ENCODE measurements at regions not wholly inside any gene's neighbourhood (a gene's known extent, or its start where the extent isn't known, plus 50 kb on each side); places are given as distances from the start of the nearest gene placed in this dataset.
"Not testable (repeated sequence)": the region's sequence is repeated elsewhere in the genome, so short reads cannot be mapped to it uniquely, and the experiment has no call there.

DNA sequence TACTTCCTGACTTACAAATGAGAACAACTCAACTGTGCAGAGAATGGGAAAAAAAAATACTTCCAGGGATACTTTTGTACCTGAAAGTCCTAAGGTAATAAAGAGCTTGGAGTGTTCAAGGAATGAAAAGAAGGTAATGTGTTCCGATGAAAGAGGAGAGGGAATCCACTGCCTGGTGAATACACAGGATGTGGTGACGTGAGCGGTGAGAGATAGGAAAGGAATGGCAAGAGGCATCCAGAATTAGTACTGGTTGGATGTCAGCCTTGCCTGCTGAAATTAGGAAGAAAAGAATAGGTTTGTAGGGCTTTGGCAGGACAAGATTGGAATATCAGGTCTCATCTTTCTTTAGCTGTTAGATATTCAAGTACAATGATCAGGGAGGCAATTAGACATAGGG, 347.7 kb downstream of the POM121L12 start:
- DNase-seq (ENCODE audit: low read depth, low spot score), result no peak
- Histone ChIP-seq H3K9ac (ENCODE audit: insufficient read length, low read depth) (no peak overlapping the region), H3K4me1 (ENCODE audit: insufficient read depth, insufficient read length) (no peaks in the 10 kb centered on the region), H3K36me3 (ENCODE audit: insufficient read depth, insufficient read length, low read length) (no peaks in the 10 kb centered on the region), H3K4me3 (ENCODE audit: insufficient read length, low read depth) (no peak overlapping the region), H3K9me3 (ENCODE audit: insufficient read depth, low read length) (no peaks in the 10 kb centered on the region), H3K27me3 (ENCODE audit: insufficient read depth, insufficient read length) (no peaks in the 10 kb centered on the region)
- TF ChIP-seq ZNF274 (IDR thresholded peaks at IDR 0.05; ENCODE audit: low read depth, low read length) (no peak), SUZ12 (IDR thresholded peaks at IDR 0.05; ENCODE audit: extremely low read depth, insufficient read depth, insufficient read length) (no peak), YY1 (IDR thresholded peaks at IDR 0.05; ENCODE audit: insufficient read depth, insufficient read length) (no peak)

DNA sequence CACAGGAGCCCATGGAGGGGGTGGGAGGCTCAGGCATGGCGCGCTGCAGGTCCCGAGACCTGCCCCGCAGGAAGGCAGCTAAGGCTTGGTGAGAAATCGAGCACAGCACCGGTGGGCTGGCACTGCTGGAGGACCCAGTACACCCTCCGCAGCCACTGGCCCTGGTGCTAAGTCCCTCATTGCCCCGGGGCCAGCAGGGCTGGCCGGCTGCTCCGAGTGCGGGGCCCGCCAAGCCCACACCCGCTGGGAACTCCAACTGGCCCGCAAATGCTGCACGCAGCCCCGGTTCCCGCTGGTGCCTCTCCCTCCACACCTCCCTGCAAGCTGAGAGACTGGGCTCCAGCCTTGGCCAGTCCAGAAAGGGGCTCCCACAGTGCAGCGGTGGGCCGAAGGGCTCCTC, 349.8 kb downstream of the POM121L12 start:
- not testable (repeated sequence) for DNase-seq (ENCODE audit: low read depth, low spot score); H3K4me3 ChIP-seq (ENCODE audit: insufficient read length, low read depth); H3K4me1 ChIP-seq (ENCODE audit: insufficient read depth, insufficient read length); H3K9ac ChIP-seq (ENCODE audit: insufficient read length, low read depth); H3K27me3 ChIP-seq (ENCODE audit: insufficient read depth, insufficient read length); H3K36me3 ChIP-seq (ENCODE audit: insufficient read depth, insufficient read length, low read length); H3K9me3 ChIP-seq (ENCODE audit: insufficient read depth, low read length)

DNA sequence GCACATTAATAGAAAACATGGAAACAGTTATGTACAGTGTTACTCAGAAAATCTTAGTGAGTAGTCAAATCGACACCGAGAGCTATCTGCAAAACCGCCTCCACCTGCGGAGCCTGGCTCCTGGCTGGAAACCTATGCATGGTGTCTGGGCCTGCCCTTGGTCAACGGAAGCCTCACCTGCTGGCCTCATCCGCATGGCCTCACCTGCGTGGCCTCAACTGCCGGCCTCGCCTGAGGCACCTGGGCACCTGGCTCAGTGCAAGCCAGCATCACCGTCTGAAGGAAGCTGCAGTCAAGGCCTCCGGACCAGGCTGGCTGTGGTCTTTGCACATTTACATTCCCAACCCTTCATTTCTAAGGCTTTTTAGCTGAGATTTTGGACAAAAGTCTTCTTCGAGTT, 352.1 kb downstream of the POM121L12 start:
- Histone ChIP-seq H3K4me1 (ENCODE audit: insufficient read depth, insufficient read length) (no peaks in the 10 kb centered on the region), H3K27me3 (ENCODE audit: insufficient read depth, insufficient read length) (no peaks in the 10 kb centered on the region), H3K9ac (ENCODE audit: insufficient read length, low read depth) (no peak overlapping the region), H3K4me3 (ENCODE audit: insufficient read length, low read depth) (no peak overlapping the region), H3K36me3 (ENCODE audit: insufficient read depth, insufficient read length, low read length) (no peaks in the 10 kb centered on the region), H3K9me3 (ENCODE audit: insufficient read depth, low read length) (no peaks in the 10 kb centered on the region)
- no peak for DNase-seq (ENCODE audit: low read depth, low spot score)
- no peak for TF ChIP-seq YY1 (IDR thresholded peaks at IDR 0.05; ENCODE audit: insufficient read depth, insufficient read length)
- no peak for TF ChIP-seq ZNF274 (IDR thresholded peaks at IDR 0.05; ENCODE audit: low read depth, low read length)
- no peak for TF ChIP-seq SUZ12 (IDR thresholded peaks at IDR 0.05; ENCODE audit: extremely low read depth, insufficient read depth, insufficient read length)

DNA sequence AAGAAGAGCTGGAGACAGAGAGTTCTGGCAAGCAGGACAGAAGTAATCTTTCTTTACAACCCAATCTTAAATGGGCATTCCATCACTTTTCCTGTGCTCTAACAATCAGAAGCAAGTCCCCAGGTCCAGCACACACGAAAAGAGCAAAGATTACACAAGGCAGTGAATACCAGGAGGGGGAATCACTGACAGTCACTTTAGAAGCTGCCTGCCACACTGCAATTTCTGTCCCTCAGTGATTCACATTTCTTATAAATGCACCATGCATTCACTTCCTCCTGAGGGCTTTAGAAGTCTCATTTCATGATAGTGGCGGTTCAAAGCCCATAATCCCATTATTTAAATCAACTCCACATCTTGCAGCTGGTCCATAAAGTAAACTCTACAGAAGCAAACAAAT, 362.5 kb downstream of the POM121L12 start:
- Histone ChIP-seq H3K9me3 (ENCODE audit: insufficient read depth, low read length) (no peaks in the 10 kb centered on the region), H3K36me3 (ENCODE audit: insufficient read depth, insufficient read length, low read length) (no peaks in the 10 kb centered on the region), H3K4me3 (ENCODE audit: insufficient read length, low read depth) (no peak overlapping the region), H3K9ac (ENCODE audit: insufficient read length, low read depth) (no peak overlapping the region), H3K4me1 (ENCODE audit: insufficient read depth, insufficient read length) (no peaks in the 10 kb centered on the region), H3K27me3 (ENCODE audit: insufficient read depth, insufficient read length) (no peaks in the 10 kb centered on the region)
- DNase-seq (ENCODE audit: low read depth, low spot score), result no peak
- no peak for TF ChIP-seq YY1 (IDR thresholded peaks at IDR 0.05; ENCODE audit: insufficient read depth, insufficient read length)
- TF ChIP-seq SUZ12 (IDR thresholded peaks at IDR 0.05; ENCODE audit: extremely low read depth, insufficient read depth, insufficient read length), result no peak
- no peak for TF ChIP-seq ZNF274 (IDR thresholded peaks at IDR 0.05; ENCODE audit: low read depth, low read length)

DNA sequence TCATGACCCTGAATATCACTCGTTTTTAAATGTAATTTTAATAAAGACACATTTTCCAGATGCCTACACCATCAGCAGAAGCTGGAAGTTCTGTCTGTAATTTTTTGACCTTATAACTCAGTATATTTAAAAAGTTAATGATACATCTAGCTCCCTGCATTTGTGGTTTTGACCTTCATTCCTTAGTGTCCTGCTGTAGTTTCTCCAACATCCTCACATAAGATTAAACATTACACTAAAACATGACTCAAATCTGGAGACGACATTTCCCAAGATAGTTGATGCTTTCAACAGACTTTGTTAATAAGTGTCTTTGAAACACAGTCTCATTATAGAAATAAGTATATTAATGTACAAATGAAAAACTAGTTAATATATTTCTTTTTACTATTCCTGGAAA, 363.1 kb downstream of the POM121L12 start:
- no peaks in the 10 kb centered on the region for H3K9me3 ChIP-seq (ENCODE audit: insufficient read depth, low read length)
- no peaks in the 10 kb centered on the region for H3K27me3 ChIP-seq (ENCODE audit: insufficient read depth, insufficient read length)
- DNase-seq (ENCODE audit: low read depth, low spot score), result no peak
- H3K4me1 ChIP-seq (ENCODE audit: insufficient read depth, insufficient read length), result no peaks in the 10 kb centered on the region
- TF ChIP-seq SUZ12 (IDR thresholded peaks at IDR 0.05; ENCODE audit: extremely low read depth, insufficient read depth, insufficient read length), result no peak
- no peak for TF ChIP-seq ZNF274 (IDR thresholded peaks at IDR 0.05; ENCODE audit: low read depth, low read length)
- no peak for TF ChIP-seq YY1 (IDR thresholded peaks at IDR 0.05; ENCODE audit: insufficient read depth, insufficient read length)
- no peaks in the 10 kb centered on the region for H3K36me3 ChIP-seq (ENCODE audit: insufficient read depth, insufficient read length, low read length)
- no peak overlapping the region for H3K4me3 ChIP-seq (ENCODE audit: insufficient read length, low read depth)
- no peak overlapping the region for H3K9ac ChIP-seq (ENCODE audit: insufficient read length, low read depth)

DNA sequence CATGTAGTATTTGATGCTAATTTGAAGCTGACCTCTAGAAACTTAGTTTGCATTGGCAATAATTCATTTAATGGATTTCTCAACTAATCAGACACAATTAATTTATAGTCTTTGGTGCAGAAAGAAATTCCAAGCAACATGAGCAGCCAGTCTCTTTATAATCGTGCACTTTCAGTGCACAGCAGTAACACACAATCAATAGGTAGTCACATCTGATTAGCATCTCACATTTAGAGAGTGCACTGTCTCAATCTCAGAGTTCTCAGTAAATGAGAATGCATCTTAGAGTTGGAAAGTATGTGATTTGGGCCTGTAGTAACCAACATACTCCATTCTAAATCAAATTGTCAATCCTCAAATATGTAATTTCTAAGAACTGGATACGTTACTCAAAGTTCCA, 377.6 kb downstream of the POM121L12 start:
- no peaks in the 10 kb centered on the region for H3K9me3 ChIP-seq (ENCODE audit: insufficient read depth, low read length)
- no peaks in the 10 kb centered on the region for H3K4me1 ChIP-seq (ENCODE audit: insufficient read depth, insufficient read length)
- DNase-seq (ENCODE audit: low read depth, low spot score), result no peak
- no peak overlapping the region for H3K4me3 ChIP-seq (ENCODE audit: insufficient read length, low read depth)
- TF ChIP-seq YY1 (IDR thresholded peaks at IDR 0.05; ENCODE audit: insufficient read depth, insufficient read length) (no peak), SUZ12 (IDR thresholded peaks at IDR 0.05; ENCODE audit: extremely low read depth, insufficient read depth, insufficient read length) (no peak), ZNF274 (IDR thresholded peaks at IDR 0.05; ENCODE audit: low read depth, low read length) (no peak)
- H3K27me3 ChIP-seq (ENCODE audit: insufficient read depth, insufficient read length), result no peaks in the 10 kb centered on the region
- no peaks in the 10 kb centered on the region for H3K36me3 ChIP-seq (ENCODE audit: insufficient read depth, insufficient read length, low read length)
- H3K9ac ChIP-seq (ENCODE audit: insufficient read length, low read depth), result no peak overlapping the region

DNA sequence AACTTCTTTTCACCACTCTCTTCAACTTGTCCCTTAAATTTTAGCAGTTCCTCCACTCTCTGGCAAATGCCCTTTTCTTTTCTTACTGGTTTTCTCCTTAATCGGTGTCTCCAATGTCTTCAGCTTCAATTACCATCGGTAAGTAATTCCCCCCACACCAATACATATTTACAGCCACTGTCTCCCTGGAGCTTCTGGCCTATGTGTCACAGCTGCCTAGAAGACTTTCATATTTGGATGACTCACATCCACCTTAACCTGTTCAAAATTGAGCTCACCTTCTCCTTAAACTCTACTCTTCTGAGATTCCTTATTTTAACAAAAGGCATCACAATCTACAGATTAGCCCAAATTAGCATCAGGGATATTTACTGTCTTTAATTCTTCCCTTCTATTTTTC, 380.4 kb downstream of the POM121L12 start:
- TF ChIP-seq ZNF274 (IDR thresholded peaks at IDR 0.05; ENCODE audit: low read depth, low read length), result no peak
- TF ChIP-seq YY1 (IDR thresholded peaks at IDR 0.05; ENCODE audit: insufficient read depth, insufficient read length), result no peak
- TF ChIP-seq SUZ12 (IDR thresholded peaks at IDR 0.05; ENCODE audit: extremely low read depth, insufficient read depth, insufficient read length), result no peak
- H3K36me3 ChIP-seq (ENCODE audit: insufficient read depth, insufficient read length, low read length), result no peaks in the 10 kb centered on the region
- H3K9me3 ChIP-seq (ENCODE audit: insufficient read depth, low read length), result no peaks in the 10 kb centered on the region
- no peak for DNase-seq (ENCODE audit: low read depth, low spot score)
- no peaks in the 10 kb centered on the region for H3K27me3 ChIP-seq (ENCODE audit: insufficient read depth, insufficient read length)
- H3K4me1 ChIP-seq (ENCODE audit: insufficient read depth, insufficient read length), result no peaks in the 10 kb centered on the region
- no peak overlapping the region for H3K4me3 ChIP-seq (ENCODE audit: insufficient read length, low read depth)
- no peak overlapping the region for H3K9ac ChIP-seq (ENCODE audit: insufficient read length, low read depth)

DNA sequence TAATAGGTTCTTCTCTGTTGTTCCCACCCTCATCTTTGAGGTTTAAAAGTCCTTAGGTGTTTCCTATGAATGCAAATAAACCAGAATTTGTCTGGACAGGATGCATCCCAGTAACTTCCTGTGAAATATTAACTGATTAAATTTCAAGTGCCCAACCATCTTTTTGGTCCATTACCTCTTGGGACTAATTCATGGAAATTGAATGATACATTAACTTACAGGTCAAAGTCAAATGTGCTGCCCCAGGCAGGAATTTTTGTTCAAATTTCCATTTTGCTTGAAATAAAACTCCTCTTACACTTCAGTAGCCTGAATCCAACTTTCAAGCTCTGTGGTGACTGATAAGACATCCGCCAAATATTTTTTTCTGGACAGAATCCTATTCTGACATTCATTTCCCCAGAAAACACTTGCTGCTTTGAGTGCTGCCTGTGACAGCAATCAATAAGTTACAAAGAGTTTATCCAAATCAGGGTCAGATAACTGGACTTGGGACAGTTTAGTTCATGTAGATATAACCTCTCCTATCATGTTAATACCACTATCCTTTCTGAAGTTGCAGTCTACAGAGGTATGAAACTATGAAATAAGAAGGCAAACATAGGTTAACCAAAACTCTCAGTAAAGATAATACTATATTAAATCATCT, 383.5 kb downstream of the POM121L12 start:
- no peak for TF ChIP-seq ZNF274 (IDR thresholded peaks at IDR 0.05; ENCODE audit: low read depth, low read length)
- DNase-seq (ENCODE audit: low read depth, low spot score), result no peak
- Histone ChIP-seq H3K4me3 (ENCODE audit: insufficient read length, low read depth) (no peak overlapping the region), H3K9ac (ENCODE audit: insufficient read length, low read depth) (no peak overlapping the region), H3K36me3 (ENCODE audit: insufficient read depth, insufficient read length, low read length) (no peaks in the 10 kb centered on the region), H3K9me3 (ENCODE audit: insufficient read depth, low read length) (no peaks in the 10 kb centered on the region), H3K4me1 (ENCODE audit: insufficient read depth, insufficient read length) (no peaks in the 10 kb centered on the region), H3K27me3 (ENCODE audit: insufficient read depth, insufficient read length) (no peaks in the 10 kb centered on the region)
